AG04450 (cell line): ENCODE measurements at regions not wholly inside any gene's neighbourhood (a gene's known extent, or its start where the extent isn't known, plus 50 kb on each side); places are given as distances from the start of the nearest gene placed in this dataset.

Experiments
- CTCF ChIA-PET: fragments of 300-600, 350-600 bp; formaldehyde crosslinking; extraction: SDS; loops from one replicate; lab custom pipeline; 2022; ENCODE audit warnings: antibody characterized with exemption, inconsistent platforms; lab: Charles Lee
- POLR2A ChIA-PET: fragments of 350-600 bp; formaldehyde crosslinking; extraction: SDS; loops from one replicate; lab custom pipeline; 2021; ENCODE audit warnings: antibody characterized with exemption, inconsistent platforms; lab: Yijun Ruan, JAX
- DNase-seq: peaks from one replicate; pipeline ENCODE4 v3.0.0-alpha.2; 2011; ENCODE audit warnings: low read depth, low spot score
- H3K27ac ChIP-seq: one replicate; pipeline ENCODE4 v1.5.1; 2012; ENCODE audit warnings: low read depth, low read length, control low read depth
- H3K27me3 ChIP-seq: one replicate; pipeline ENCODE4 v1.6.0; 2012; ENCODE audit warnings: low read length; ENCODE audit not compliant: control insufficient read depth, insufficient read depth
- H3K4me3 ChIP-seq: 2 replicates; pipeline ENCODE4 v1.5.1; 2011; ENCODE audit warnings: mild to moderate bottlenecking, low read depth, low read length, control low read depth
- H3K9me3 ChIP-seq: 2 replicates; pipeline ENCODE4 v1.5.1; 2012; ENCODE audit warnings: low read length; ENCODE audit not compliant: control insufficient read depth, insufficient read depth
- TF ChIP-seq, protein P1 (sequence below): IDR thresholded peaks from 2 replicates; pipeline ENCODE4 v1.5.1; 2011; ENCODE audit warnings: low read depth, low read length, control low read depth, inconsistent platforms

DNA sequence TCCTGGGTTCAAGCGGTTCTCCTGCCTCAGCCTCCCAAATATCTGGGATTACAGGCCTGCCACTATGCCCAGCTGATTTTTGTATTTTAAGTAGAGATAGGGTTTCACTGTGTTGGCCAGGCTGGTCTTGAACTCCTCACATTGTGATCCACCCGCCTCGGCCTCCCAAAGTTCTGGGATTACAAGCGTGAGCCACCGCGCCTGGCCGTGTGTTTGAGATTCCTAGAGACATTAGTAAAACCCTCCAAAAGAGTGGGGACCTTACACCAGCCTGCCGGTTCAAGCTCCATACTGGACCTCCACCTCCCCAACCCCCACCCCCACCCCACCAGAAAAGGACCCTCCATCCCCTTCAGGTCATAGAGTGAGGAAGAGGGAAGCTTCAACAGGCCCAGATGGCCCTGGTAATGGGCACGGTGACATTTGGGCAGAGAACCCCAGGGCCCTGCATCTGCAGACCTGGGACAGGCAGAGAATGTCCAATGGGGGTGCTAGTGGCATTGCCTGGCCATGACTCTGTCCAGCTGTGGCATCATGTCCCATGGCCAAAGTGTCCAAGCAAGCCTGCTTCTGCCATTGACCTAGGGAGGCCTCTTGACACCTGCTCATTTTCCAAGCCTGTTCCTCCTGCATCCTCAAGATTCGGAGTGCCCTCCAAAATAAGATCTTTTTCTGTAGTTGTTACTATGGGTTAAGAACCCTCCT is 108.9 kb upstream of the KLF13 start:
- CTCF ChIA-PET: interaction anchor here (0.9 to 2.0 kb wide), 2 partner anchors 271 to 274 kb away, joined by 3 to 5 read pairs; no protein-coding TSS in a partner anchor
- POLR2A ChIA-PET: interaction anchor here (0.7 kb wide), 1 partner anchor 48 kb away, joined by 3 read pairs; no protein-coding TSS in a partner anchor
- Histone ChIP-seq H3K27ac (no peak overlapping the region), H3K4me3 (no peak overlapping the region), H3K27me3 (peaks cover 20% of the 10 kb centered on the region), H3K9me3 (no peaks in the 10 kb centered on the region)
- DNase-seq: no peak
- TF ChIP-seq, protein P1, sequence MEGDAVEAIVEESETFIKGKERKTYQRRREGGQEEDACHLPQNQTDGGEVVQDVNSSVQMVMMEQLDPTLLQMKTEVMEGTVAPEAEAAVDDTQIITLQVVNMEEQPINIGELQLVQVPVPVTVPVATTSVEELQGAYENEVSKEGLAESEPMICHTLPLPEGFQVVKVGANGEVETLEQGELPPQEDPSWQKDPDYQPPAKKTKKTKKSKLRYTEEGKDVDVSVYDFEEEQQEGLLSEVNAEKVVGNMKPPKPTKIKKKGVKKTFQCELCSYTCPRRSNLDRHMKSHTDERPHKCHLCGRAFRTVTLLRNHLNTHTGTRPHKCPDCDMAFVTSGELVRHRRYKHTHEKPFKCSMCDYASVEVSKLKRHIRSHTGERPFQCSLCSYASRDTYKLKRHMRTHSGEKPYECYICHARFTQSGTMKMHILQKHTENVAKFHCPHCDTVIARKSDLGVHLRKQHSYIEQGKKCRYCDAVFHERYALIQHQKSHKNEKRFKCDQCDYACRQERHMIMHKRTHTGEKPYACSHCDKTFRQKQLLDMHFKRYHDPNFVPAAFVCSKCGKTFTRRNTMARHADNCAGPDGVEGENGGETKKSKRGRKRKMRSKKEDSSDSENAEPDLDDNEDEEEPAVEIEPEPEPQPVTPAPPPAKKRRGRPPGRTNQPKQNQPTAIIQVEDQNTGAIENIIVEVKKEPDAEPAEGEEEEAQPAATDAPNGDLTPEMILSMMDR: no peak

DNA sequence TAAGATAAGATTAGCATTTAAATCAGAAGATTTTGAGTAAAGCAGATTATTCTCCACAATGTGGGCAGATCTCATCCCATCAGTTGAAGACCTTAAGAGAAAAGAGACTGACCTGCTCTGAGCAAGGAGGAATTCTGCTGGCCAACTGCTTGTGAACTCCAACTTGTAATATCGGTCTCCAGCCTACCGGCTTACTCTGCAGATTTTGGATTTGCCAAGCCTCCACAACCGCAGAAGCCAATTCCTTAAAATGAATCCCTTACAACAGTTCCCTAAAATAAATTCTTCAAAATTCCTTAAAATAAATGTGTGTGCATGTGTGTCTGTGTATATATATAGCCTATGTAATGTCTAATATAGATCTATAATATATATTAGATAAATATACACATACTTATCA is 107.4 kb upstream of the KLF13 start:
- TF ChIP-seq, protein P1: no peak
- Histone ChIP-seq H3K9me3 (peaks cover 4% of the 10 kb centered on the region; the same call in 1 of the 2 replicates), H3K27me3 (peaks cover 32% of the 10 kb centered on the region), H3K4me3 (no peak overlapping the region), H3K27ac (no peak overlapping the region)
- POLR2A ChIA-PET: no interaction called here
- DNase-seq: no peak
- CTCF ChIA-PET: interaction anchor here (0.6 kb wide), 1 partner anchor 270 kb away, joined by 3 read pairs; no protein-coding TSS in a partner anchor

DNA sequence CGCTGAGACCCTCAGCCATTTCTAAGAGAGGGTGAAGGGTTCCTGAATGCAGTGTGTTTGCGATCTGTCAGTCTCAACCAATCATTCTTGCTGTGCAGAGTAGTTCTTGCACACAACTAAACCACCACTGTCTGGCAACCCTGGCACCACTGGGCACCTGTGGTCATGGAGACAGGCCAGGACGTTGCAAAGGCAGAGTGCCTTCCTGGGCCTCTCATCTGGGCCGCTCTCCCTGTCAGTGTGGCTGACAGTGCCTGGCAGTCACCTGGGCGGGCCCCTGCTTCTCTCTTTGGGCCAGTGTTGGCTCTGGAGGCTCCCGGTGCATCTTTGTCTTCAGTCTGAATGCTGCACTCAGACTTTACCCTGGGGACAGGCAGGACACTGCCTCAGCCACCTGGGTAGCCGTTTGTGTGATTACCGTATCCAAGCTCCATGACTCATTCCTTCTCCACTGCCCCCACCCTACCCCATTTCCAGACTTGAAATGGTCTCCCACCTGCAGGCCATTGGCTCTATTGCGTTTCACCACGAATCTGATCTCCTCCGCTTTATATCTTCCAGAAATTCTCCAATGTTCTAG is 104.6 kb upstream of the KLF13 start:
- TF ChIP-seq, protein P1: no peak
- H3K27me3 ChIP-seq: peaks cover 33% of the 10 kb centered on the region
- no peak overlapping the region for H3K27ac ChIP-seq
- CTCF ChIA-PET: no interaction called here
- POLR2A ChIA-PET: no interaction called here
- DNase-seq: no peak
- peaks cover 17% of the 10 kb centered on the region for H3K9me3 ChIP-seq
- H3K4me3 ChIP-seq: no peak overlapping the region

DNA sequence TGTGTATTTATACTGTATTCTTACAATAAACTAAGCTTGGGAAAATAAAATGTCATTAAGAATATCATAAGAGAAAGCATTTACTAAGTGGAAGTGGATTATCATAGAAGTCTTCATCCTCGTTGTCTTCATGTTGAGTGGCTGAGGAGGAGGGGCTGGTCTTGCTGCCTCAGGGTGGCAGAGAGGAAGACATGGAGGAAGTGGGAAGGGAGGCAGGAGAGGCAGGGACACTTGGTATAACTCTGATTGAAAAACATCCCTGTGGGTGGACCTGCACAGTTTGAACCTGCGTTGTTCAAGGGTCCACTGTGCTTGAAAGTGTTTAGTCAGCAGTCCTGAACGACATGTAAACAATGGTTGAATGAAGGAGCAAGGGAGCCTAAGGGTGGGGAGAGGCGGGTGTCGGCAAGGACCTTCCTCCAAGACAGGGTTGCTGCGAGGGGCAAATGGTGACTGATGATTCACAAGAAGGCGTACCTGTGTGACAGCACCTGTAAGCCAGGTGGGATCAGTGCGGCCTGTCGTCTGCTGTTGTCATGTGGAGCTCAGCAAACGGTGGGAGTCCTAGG is 103.8 kb upstream of the KLF13 start:
- H3K27ac ChIP-seq: no peak overlapping the region
- ChIA-PET CTCF (interaction anchor here (0.6 to 1.3 kb wide), 2 partner anchors 22 to 266 kb away, joined by 3 to 4 read pairs; no protein-coding TSS in a partner anchor), POLR2A (no interaction called here)
- H3K4me3 ChIP-seq: no peak overlapping the region
- TF ChIP-seq, protein P1: no peak
- peaks cover 17% of the 10 kb centered on the region for H3K9me3 ChIP-seq
- DNase-seq: no peak
- H3K27me3 ChIP-seq: peaks cover 33% of the 10 kb centered on the region
